Mucosa of stomach (tissue), 1 donor: ENCODE measurements at regions not wholly inside any gene's neighbourhood (a gene's known extent, or its start where the extent isn't known, plus 50 kb on each side); places are given as distances from the start of the nearest gene placed in this dataset.

Experiments used
- H3K27me3 ChIP-seq: one replicate; pipeline ENCODE4 v1.7.0; 2013; ENCODE audit warnings: mild to moderate bottlenecking, low read length; ENCODE audit not compliant: control insufficient read depth, insufficient read depth
- H3K36me3 ChIP-seq: one replicate; pipeline ENCODE4 v1.7.0; 2013; ENCODE audit warnings: low read length; ENCODE audit not compliant: control insufficient read depth, insufficient read depth
- H3K4me1 ChIP-seq: one replicate; pipeline ENCODE4 v1.7.0; 2013; ENCODE audit warnings: mild to moderate bottlenecking, low read length; ENCODE audit not compliant: control insufficient read depth, insufficient read depth
- H3K4me3 ChIP-seq: one replicate; pipeline ENCODE4 v1.7.0; 2013; ENCODE audit warnings: low read length
- H3K9ac ChIP-seq: one replicate; pipeline ENCODE4 v1.7.0; 2013; ENCODE audit warnings: mild to moderate bottlenecking, low read length, moderate library complexity
- H3K9me3 ChIP-seq: one replicate; pipeline ENCODE4 v1.7.0; 2013; ENCODE audit warnings: mild to moderate bottlenecking, low read length, moderate library complexity; ENCODE audit not compliant: control insufficient read depth
- donor health status: Pancreatic carcinoma.

- H3K4me3 ChIP-seq, result no peak overlapping the region
- no peak overlapping the region for H3K9ac ChIP-seq
- no peaks in the 10 kb centered on the region for H3K4me1 ChIP-seq
Observed at GRCh38 chr6:156407334-156407733, 369.8 kb upstream of the ARID1B start.

GRCh38 chr6:156406688-156407087 lies 370.5 kb upstream of the ARID1B start:
- Histone ChIP-seq H3K36me3 (no peaks in the 10 kb centered on the region), H3K9ac (no peak overlapping the region), H3K4me1 (no peaks in the 10 kb centered on the region), H3K4me3 (no peak overlapping the region), H3K9me3 (no peaks in the 10 kb centered on the region), H3K27me3 (no peaks in the 10 kb centered on the region)

More at GRCh38 chr6:156407334-156407733, 369.8 kb upstream of the ARID1B start:
- Histone ChIP-seq H3K9me3 (no peaks in the 10 kb centered on the region), H3K27me3 (no peaks in the 10 kb centered on the region), H3K36me3 (no peaks in the 10 kb centered on the region)

- Histone ChIP-seq H3K36me3 (no peaks in the 10 kb centered on the region), H3K27me3 (no peaks in the 10 kb centered on the region), H3K4me1 (no peaks in the 10 kb centered on the region), H3K9me3 (no peaks in the 10 kb centered on the region), H3K9ac (no peak overlapping the region), H3K4me3 (no peak overlapping the region)
Observed at GRCh38 chr6:156406099-156406498, 371.1 kb upstream of the ARID1B start.

GRCh38 chr6:156402628-156403027 lies 374.6 kb upstream of the ARID1B start:
- H3K36me3 ChIP-seq, result no peaks in the 10 kb centered on the region
- no peaks in the 10 kb centered on the region for H3K9me3 ChIP-seq
- H3K4me1 ChIP-seq, result peaks cover 5% of the 10 kb centered on the region
- no peak overlapping the region for H3K4me3 ChIP-seq
- no peak overlapping the region for H3K9ac ChIP-seq
- no peaks in the 10 kb centered on the region for H3K27me3 ChIP-seq

- no peaks in the 10 kb centered on the region for H3K36me3 ChIP-seq
- H3K9ac ChIP-seq, result no peak overlapping the region
- peaks cover 5% of the 10 kb centered on the region for H3K4me1 ChIP-seq
- H3K27me3 ChIP-seq, result no peaks in the 10 kb centered on the region
- no peak overlapping the region for H3K4me3 ChIP-seq
- no peaks in the 10 kb centered on the region for H3K9me3 ChIP-seq
Observed at GRCh38 chr6:156402227-156402626, 375.0 kb upstream of the ARID1B start.

GRCh38 chr6:156400487-156400886 lies 376.7 kb upstream of the ARID1B start:
- Histone ChIP-seq H3K4me1 (peaks cover 10% of the 10 kb centered on the region), H3K9ac (no peak overlapping the region), H3K27me3 (peaks cover 8% of the 10 kb centered on the region), H3K4me3 (no peak overlapping the region), H3K36me3 (no peaks in the 10 kb centered on the region), H3K9me3 (no peaks in the 10 kb centered on the region)

- no peaks in the 10 kb centered on the region for H3K36me3 ChIP-seq
- no peak overlapping the region for H3K4me3 ChIP-seq
- H3K27me3 ChIP-seq, result peaks cover 8% of the 10 kb centered on the region
- H3K9ac ChIP-seq, result no peak overlapping the region
- H3K4me1 ChIP-seq, result peaks cover 17% of the 10 kb centered on the region
- H3K9me3 ChIP-seq, result no peaks in the 10 kb centered on the region
Observed at GRCh38 chr6:156398966-156399365, 378.2 kb upstream of the ARID1B start.

GRCh38 chr6:156398371-156398770 lies 378.8 kb upstream of the ARID1B start:
- Histone ChIP-seq H3K4me3 (no peak overlapping the region), H3K9me3 (no peaks in the 10 kb centered on the region), H3K27me3 (peaks cover 8% of the 10 kb centered on the region), H3K4me1 (peaks cover 17% of the 10 kb centered on the region), H3K36me3 (no peaks in the 10 kb centered on the region), H3K9ac (no peak overlapping the region)

- Histone ChIP-seq H3K9me3 (no peaks in the 10 kb centered on the region), H3K4me1 (peaks cover 17% of the 10 kb centered on the region), H3K4me3 (no peak overlapping the region), H3K9ac (no peak overlapping the region), H3K36me3 (no peaks in the 10 kb centered on the region), H3K27me3 (peaks cover 8% of the 10 kb centered on the region)
Observed at GRCh38 chr6:156396791-156397418, 380.3 kb upstream of the ARID1B start.

GRCh38 chr6:156396068-156396771 lies 381.0 kb upstream of the ARID1B start:
- Histone ChIP-seq H3K36me3 (no peaks in the 10 kb centered on the region), H3K9me3 (no peaks in the 10 kb centered on the region), H3K27me3 (peaks cover 8% of the 10 kb centered on the region), H3K9ac (no peak overlapping the region), H3K4me3 (no peak overlapping the region), H3K4me1 (peaks cover 17% of the 10 kb centered on the region)

- Histone ChIP-seq H3K4me3 (no peak overlapping the region), H3K4me1 (peaks cover 17% of the 10 kb centered on the region), H3K27me3 (peaks cover 8% of the 10 kb centered on the region), H3K9ac (no peak overlapping the region), H3K9me3 (no peaks in the 10 kb centered on the region), H3K36me3 (no peaks in the 10 kb centered on the region)
Observed at GRCh38 chr6:156395276-156395675, 381.9 kb upstream of the ARID1B start.

GRCh38 chr6:156392648-156393047 lies 384.5 kb upstream of the ARID1B start:
- peaks cover 8% of the 10 kb centered on the region for H3K27me3 ChIP-seq
- H3K9me3 ChIP-seq, result no peaks in the 10 kb centered on the region
- H3K36me3 ChIP-seq, result no peaks in the 10 kb centered on the region
- H3K4me1 ChIP-seq, result peaks cover 12% of the 10 kb centered on the region
- H3K9ac ChIP-seq, result no peak overlapping the region
- no peak overlapping the region for H3K4me3 ChIP-seq
